B cell (primary cell): ENCODE measurements at regions not wholly inside any gene's neighbourhood (a gene's known extent, or its start where the extent isn't known, plus 50 kb on each side); places are given as distances from the start of the nearest gene placed in this dataset.

Source experiments
- CTCF ChIP-seq: fragments of 200-600 bp; IDR thresholded peaks from one replicate; pipeline ENCODE4 v1.8.0; 2022; ENCODE audit warnings: antibody characterized with exemption, mild to moderate bottlenecking
- EZH2 ChIP-seq: IDR thresholded peaks from 2 replicates; pipeline ENCODE4 v1.6.1; 2012; ENCODE audit warnings: borderline replicate concordance, low read depth, mild to moderate bottlenecking, moderate library complexity, low read length; ENCODE audit not compliant: insufficient read depth, poor library complexity, severe bottlenecking

GRCh38 chr11:122451911-122452310 lies 203.6 kb upstream of the UBASH3B start:
- no peak for TF ChIP-seq CTCF
- no peak for TF ChIP-seq EZH2
